NCI-H774 (cell line): ENCODE measurements at regions not wholly inside any gene's neighbourhood (a gene's known extent, or its start where the extent isn't known, plus 50 kb on each side); places are given as distances from the start of the nearest gene placed in this dataset.

Source experiments
- DNase-seq: peaks from one replicate; lab custom pipeline; 2025; lab: John Stamatoyannopoulos, UW

GRCh38 chr5:157914151-157914788, 55.3 kb upstream of the CLINT1 start:
- DNase-seq = no peak

GRCh38 chr5:157913575-157913974, 54.6 kb upstream of the CLINT1 start:
- peak; percentile 76 for DNase-seq

DNA sequence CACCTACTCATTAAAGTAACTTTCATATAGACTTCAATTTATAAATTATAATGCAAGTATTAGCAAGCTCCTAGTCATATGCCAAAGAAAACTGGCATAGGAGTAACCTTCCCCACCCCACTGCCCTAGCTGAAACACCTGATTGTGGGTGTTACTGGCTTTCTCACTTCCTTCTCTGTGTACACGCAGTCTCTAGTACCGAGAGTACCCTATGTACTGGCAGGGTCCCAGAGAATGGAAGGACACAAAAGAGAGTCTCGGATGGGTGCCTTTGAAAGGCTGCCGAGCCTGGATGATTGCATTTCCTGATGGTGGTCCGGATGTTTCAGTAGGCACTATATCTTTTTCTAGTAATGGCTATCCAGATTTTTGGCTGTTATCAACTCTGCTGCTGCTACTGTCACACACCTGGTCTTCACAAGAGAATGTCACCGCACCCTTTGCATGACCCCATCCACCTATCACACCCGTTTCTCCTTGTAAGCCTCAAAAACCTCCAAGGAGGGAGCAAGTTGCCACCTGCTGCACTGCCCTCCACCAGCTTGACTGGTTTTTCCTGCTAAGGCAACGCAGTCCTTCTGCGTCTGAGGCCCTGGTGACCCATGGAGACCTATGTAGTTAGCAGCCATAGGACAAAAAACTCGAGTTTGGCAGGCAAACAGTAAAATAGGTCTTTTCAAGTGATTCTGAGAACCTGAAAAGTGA, 53.8 kb upstream of the CLINT1 start:
- peak; percentile 85 for DNase-seq

DNA sequence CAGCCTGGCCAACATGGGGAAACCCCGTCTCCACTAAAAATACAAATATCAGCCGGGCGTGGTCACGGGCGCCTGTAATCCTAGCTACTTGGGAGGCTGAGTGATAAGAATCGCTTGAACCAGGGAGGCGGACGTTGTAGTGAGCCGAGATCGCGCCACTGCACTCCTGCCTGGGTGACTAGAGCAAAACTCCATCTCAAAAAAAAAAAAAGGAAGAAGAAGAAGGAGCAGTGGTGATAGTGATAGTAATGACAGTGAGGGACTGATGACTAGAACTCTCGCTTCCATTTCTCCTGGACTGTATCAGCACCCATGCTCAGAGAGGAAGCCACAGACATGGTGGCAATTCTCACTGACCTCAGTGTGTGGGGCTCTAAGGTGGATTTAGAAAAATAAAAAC, 52.6 kb upstream of the CLINT1 start:
- DNase-seq = no peak
